HG03108 (cell line): ENCODE measurements at regions not wholly inside any gene's neighbourhood (a gene's known extent, or its start where the extent isn't known, plus 50 kb on each side); places are given as distances from the start of the nearest gene placed in this dataset.

Experiments
- ATAC-seq: cut with Tn5 transposase; IDR thresholded peaks from one replicate; pipeline ENCODE4 v1.9.1; 2021; ENCODE audit warnings: moderate library complexity; ENCODE audit not compliant: unreplicated experiment

DNA sequence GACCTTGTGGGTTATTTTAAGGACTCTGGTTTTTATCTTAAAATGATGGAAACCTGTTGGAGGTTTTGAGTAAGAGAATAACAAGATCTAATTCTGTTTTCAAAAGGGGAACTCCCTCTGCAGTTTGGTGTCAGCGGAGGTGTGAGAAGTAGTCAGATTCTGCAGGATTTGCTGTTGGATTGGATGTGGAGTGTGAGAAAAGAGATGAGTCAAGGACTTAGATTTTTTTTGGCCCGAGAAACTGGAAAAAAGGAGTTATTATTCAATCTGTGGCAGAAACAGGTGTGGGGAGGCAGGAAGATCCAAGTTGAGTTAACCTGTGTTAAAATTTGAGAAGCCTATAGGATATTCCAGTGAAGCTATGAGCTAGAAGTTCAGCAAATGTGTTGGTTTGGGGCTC is 337.2 kb upstream of the FANCL start:
- ATAC-seq = no peak

DNA sequence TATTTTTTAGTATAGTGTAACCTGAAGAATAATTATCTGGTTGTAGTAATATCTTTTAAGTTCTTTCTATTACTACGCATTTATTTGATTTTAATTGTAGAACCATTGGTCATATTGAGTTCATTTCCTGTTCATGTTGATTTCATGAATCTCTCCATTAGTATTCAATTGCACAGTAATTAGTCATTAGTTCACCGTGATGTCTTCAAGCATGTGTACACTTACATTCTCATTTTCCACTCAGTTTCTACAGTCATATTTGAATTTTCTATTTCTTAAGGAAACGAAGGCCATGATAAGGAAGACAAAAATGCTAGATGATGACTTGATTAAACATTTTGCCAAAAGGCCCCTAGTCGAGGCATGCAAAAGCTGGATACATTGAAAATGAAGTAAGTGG is 333.7 kb upstream of the FANCL start:
- no peak for ATAC-seq

DNA sequence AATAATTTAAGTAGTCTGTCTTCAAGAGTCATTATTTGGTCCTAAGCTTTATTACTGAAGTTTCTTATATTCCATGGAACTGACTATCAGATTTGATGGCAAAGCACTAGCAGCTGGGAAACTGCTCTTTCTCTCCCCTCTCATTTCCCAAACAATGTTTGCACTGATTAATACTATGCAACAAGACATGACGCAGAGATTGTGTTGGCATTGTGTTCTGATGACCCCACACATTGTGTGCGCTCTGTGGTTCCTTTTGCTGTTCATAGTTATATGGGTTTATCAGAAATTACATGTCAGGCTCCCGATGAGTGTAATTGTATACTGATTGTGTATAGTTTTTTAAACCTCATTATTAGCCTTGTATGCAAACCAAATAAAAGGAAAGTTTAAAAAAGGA is 331.6 kb upstream of the FANCL start:
- ATAC-seq = no peak

DNA sequence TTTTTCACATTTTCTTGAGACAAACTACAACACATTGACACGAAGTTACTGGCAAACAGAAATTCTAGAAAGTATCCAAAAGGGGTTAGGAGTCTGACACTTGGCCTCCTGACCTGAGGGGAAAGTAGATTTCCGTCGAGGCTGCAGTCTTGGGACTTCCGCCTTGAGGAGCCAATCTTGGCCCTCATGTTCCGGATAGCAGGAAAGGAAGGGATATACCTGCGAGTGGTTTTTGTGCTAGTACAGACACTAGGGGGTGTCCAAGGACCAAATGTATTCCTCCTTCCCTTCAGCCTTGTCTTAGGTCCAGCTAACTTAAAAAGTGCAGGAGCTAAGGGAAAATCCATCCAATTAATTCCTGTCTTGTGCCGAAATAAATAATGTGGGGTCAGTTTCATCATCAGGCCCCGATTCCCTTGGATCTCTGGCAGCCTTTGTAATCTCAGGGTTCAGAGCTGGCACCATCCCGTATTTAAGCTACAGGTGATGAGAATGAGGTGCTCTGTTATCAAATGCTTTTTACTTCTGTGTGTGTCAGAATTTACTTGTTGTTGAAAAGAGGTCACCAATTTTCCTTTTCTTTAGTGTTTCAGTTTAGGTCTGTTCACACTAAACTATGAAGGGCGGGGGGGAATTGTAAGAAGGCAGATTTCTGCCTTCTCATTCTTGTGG is 330.2 kb upstream of the FANCL start:
- ATAC-seq = peak; percentile 82

DNA sequence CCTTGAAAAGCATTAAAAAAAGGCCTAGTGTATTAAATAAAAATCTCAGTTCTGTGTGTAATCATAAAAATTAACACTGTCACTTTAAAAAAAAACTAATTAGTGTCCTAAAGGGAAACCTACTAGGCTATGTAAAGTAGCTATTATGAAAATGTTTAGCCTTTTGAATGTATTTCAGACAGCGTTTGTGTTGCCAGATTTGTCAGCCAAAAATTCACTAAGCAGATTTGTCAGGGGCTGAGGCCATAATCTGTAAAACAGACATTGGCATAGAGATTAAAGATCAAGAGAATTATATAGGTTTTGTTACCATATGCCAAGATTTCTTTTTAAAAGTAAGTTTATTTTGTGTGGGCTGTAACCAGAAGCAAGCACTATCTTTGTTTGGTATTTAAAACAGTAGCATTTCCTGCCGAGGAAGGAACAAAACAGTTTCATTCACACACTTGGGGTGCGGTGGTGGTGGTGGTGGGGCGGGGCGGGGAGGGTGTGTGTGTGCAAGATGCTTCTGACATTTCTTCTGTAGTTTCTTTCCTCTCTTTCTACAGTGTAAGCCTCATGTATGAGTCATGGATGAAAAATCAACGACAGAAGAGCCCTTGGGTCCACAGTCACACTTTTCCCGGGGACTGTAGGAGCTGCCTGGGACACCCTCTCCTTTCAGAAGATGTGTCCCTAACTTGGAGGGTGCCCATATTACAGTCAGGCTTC is 328.5 kb upstream of the FANCL start:
- no peak for ATAC-seq

DNA sequence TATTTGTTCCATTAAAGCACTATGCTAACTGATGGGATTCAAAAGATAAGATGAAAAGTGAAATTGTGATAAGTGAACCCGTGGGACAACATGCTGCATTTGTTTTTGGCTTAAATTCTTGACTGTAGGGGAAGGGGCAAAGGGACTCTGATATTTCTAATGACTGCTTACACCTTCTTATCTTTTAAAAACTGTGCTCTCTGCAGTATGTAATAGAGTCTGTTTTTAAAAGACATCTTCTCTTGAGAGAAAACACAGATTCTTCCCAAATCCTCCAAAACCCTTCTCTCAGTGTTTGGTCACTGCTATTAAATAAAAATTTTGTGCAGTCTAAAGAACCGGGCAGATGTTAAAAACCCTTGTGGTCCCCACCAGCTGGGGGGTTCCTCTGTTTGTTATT is 327.8 kb upstream of the FANCL start:
- no peak for ATAC-seq

DNA sequence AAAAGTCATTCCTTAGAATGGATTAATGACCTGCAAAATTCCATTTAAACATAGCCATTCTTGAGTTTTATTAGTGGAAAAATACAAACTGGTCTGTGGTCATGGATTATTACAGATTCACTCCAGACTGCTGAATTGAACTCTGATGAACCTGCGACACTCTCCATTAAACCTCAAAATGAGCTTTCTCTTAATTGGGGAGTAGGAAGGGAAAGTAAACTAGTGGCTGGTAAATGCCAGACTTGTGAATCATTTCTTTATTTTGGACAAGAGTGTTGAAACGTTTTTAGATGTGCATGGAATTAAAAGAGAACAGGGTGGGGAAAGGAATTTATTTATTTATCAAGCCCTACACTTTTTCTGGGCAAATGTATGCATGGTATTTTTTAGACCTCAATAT is 321.2 kb upstream of the FANCL start:
- ATAC-seq = no peak

DNA sequence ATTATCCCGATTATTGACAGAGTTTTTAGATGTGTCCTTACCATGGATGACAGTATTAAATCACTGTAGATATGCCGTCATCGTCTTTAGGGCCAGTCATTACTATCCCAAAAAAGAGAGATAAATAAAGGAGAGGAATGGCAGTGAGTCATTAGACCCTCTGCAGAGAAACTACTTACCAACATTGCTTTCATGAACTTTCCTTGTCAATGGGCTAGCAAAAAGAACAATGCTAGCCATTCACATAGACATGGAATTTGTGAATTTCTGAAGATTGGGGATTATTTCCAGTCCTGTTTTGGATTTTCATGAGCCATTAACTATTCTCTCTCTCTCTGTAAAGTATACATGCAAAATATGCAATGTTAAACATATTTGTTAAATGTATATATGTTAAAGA is 319.4 kb upstream of the FANCL start:
- no peak for ATAC-seq

DNA sequence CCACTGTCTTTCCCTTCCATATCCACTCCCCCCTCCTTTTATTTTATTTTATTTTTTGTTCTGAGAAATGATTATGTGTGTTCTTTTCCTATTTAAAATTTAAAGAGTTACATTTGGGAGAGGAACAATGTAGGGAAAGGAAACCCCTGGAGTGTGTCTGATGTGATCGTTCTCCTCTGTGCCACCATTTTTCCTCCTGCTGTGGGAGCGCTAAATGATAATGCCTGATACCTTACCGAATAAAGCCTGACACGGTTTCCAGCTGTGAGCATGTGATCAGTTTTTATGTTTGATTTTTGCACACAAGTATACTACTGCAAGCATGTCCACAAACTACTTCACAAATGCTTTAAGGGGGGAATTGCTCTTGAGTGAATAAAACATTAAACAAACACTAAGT is 317.8 kb upstream of the FANCL start:
- no peak for ATAC-seq

DNA sequence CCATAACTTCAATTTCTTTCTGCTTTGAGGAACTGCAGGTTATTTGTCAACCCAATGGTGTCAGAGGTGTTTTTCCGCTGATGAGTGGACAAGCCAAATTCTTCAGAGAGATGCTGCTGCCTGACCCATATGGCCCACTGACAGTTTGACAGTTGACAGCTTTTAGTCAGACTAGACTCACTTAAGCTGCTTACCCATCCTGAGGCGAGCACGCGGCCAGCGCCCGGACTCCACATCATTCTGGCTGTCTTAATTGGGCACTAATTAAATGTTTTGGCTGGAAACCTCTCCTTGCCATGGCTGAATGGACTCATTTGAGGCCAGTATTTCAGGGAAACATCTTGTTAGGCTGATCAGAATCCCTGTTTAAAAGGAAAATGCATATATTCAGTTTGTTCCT is 316.1 kb upstream of the FANCL start:
- ATAC-seq = no peak

DNA sequence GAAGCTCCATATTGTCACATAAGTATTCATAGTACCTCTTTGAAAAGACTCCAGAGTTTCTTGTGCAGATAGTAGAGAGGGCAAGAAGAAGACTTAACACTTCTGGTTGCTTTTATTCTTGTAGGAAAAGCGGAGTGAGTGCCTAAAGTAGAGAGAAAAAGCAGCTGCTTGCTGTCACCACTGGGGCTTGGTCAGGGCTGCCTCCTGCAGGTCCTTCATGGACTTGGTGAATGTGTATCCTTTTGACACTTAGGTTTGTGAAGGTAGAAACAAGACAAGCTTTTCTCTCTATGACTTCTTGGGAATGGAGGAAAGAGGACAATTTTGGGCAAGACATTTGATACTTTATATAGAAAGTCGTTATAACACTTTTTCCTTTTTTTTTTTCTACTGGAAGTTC is 312.8 kb upstream of the FANCL start:
- no peak for ATAC-seq

DNA sequence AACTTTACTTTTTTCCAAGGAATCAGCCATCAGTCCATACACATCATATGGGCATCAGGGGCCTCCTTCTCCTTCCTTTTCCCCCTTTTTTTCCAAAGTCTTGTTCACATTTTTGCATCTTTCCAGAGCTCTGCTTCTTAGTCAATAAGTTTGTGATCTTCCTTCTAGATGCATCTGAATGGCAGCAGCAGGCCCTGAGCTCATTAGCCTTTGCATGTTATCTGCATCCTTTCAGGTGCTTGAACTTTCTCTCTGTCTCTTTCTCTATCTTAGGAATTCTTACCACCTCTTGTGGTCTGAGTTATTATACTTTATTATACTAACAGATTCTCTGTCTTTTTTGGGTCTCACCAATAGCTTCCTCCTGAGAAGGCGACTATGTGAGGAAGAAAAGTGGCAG is 312.4 kb upstream of the FANCL start:
- ATAC-seq = no peak

DNA sequence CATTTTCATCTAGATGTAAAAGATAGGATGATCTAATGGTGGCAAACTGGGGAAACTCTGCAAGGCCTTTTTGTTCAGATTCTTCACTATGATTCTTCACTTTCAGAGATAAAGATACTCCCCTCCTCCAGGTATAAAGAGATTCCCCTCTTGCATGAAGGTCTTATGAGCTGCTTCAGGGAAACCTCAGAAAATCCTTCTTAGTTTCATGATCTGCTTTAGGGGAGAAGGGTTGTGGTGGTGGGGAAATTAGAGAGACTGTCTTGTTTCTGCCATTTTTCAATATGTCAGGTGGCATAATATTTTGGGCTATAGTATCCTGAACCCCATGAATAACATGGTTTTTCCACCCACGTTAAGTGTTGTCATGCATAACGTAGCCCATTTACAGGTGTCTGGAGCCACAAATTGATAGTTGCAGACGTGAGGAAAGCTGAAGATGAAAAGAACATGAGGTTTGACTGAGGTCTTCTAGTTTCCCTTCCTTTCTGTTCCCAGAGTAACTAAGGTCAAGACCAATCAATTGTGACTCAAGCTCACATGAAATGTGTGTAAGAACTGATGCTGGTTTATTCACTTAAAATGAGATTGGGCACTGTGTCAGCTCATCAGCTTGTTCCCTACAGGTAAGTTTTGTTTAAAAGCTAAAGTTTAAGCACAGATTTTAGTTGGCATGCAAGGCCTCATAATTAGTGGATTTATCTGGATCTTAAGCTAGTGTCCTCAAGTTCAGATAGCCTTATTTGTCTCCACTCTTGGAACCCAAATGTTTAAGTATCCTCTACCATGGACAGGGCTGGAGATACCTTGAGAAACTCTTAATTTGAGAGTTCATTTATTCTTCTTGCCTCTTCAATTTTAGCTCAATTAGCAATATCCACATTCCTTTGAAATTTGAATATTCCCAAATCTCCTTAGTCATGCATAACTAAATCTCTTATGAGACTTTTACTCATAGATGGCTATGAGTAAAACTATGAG is 304.5 kb upstream of the FANCL start:
- no peak for ATAC-seq

DNA sequence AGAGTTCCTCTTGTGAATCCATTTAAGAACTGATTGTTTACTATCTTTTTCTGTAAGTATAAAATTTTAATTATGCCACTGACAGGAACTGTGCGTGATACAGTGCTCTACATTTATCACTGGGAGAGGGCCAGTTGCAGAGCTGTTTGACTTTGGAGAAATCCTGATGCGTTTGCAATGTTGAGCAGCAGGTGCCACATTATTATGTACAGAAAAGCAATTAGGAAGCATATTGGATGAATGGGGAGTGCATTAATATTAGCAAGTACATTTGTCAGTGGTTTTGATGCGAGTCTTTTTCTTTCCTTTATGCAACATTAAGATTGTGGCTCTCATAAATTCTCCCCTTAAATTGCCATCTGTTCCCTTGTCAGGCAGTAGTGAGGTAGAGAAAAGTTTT is 302.3 kb upstream of the FANCL start:
- no peak for ATAC-seq

DNA sequence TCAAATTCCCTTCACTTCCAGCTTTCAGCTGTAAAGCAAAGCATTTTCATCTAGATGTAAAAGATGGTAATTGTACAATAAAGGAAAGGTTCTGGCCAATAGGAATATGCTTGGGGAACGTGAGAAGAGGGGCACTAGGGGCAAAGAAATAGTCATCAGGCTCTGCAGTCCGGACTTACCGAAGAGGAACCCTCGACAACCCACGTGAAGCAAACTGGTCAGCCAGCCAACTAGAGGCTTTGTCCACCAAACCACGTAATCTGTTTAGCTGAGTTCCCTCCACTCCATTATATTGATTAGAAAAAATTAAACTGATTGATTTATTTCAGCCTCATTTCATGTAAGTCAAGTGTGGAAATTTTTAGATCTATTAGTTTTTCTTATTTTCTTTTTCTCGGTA is 300.4 kb upstream of the FANCL start:
- ATAC-seq = no peak

DNA sequence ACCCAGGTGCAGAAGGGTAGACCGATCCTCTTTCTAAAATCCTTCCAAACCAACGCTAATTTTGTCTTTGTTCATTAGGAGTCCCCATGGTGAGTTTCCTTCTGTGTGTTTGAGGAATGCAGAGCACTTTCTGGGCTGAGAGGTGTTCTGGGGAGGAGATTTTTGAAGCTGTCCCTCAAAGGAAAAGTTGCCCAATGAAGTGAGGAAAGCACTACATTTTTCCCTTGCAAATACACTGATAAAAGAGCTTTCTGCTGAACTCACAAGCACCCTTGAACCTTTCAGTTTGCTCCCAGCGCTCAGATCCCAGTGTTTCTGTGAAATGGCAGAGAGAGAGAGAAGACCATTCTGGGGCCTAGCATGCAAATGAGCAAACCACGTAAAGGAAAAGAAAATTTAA is 299.6 kb upstream of the FANCL start:
- ATAC-seq = no peak

DNA sequence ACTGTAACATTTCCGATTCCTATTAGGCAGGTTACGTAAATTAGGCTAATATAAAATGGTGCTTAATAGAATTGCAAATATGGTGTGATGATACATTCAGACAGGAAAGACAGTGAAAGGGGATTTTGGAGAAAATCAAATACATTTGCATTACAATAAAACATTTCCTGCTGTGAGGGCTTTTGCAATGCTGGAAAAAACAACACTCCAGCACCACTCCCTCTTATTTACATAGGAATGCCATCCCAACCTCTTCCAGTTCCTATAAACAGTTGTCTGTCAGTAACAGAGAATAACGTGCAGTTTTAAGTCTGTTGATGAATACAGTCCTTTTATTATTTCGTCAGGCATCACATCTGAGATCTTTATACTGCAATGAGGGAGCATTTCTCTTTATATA is 298.8 kb upstream of the FANCL start:
- ATAC-seq = no peak

DNA sequence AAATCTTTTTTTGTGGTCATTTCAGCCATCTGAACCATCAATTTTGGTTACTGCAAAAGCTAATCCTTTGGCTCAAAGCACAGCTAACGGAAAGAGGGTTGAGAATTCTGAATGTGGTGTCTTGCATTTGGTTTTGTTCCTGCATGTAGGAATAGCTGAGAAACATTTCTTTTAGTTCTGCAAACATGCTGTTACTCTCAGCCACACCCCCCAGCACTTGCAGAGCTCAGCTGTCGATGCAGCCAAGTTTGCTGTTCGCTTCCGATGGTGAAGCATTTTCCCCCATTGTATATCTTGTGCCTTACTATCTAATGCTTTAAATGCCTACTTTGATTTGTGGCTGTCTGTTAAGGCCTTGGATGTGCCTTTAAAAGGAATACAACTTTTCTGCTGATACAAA is 294.9 kb upstream of the FANCL start:
- no peak for ATAC-seq

DNA sequence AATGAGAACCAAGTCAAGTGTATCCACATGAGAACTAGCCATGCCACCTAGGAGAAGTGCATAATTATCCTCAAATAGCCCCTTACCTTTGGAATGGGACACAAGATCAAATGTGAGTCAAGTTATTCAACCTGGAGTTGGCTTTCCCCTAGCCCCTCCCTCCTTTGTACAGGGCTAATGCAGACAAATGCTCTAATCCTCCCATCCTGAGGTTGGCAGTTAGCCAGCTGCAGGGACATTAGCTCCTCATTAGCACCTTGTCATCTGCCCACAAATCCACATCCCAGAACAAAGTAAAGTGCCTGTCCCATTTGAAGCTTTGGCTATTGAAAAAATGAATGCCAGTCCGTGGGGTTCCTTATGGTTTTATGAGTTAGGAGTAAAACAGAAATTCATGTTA is 294.1 kb upstream of the FANCL start:
- no peak for ATAC-seq

DNA sequence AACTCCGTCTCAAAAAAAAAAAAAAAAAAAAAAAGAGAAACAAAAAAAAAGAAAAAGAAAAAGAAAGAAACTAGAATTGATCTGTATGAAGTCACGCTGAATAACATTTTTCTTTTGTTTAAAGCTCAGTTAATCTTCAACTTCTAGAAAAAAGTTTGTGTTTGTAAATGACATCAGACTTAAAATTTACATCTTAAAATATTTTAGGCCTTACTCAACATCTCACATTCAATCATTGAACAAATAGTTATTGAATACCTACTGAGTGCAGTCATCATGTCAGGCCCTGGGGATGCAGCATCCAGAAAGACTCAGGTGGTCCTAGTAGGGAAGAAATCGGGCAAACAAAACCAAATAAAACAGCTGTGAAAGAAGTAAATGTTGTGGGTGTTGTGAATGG is 292.3 kb upstream of the FANCL start:
- no peak for ATAC-seq

DNA sequence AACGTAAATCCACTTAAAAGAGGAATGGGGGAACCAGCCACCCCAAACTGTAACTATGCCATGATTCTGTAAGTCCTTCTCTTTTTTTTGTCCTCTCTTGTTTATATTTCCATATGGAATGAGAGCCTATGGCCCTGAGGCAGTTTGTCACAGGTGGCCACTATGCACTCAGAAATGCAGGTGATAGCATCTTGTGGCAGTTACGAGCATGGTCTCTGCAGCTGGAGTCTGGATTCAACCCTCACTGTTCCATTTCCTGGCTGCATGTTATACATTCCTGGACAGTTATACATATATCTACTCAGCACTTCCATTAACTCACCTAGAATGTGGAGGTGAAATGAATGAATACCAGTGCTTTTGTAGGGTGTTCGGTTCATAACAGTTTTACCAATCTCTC is 291.5 kb upstream of the FANCL start:
- ATAC-seq = no peak

DNA sequence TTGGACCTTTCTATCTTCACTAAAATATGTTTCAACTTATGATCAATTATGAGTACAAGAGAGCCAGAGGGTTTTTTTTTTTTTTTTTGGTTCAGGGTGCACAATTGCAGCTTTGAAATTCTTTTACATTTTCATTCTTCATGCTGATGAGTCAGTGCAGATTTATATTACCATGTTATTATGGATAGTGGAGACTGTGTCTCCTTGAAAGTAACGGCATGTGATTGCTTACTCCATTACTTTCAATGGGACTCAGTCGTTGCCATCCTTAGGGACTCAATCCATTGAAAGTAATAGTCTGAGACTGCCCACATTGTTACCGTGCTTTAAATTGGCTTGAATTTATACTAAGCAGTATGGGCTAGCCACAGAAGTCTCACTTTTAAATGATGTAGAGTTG is 286.5 kb upstream of the FANCL start:
- ATAC-seq = no peak
